Neural progenitor cell (in vitro differentiated cells): ENCODE measurements at regions not wholly inside any gene's neighbourhood (a gene's known extent, or its start where the extent isn't known, plus 50 kb on each side); places are given as distances from the start of the nearest gene placed in this dataset.

Experiments used
- DNase-seq: peaks from one replicate; pipeline ENCODE4 v3.0.0-alpha.2; 2016; ENCODE audit warnings: low spot score
- H2AFZ ChIP-seq: fragments of 200-600 bp; sonication (generic); replicated peaks from 2 replicates; pipeline ENCODE4 v1.6.1; 2016; ENCODE audit warnings: antibody characterized with exemption
- H3F3A ChIP-seq: fragments of 200-600 bp; sonication (generic); 2 replicates; pipeline ENCODE4 v1.6.1; 2016; ENCODE audit warnings: antibody characterized with exemption, low read depth
- H3K27ac ChIP-seq: fragments of 200-600 bp; sonication (generic); 2 replicates; pipeline ENCODE4 v1.5.1; 2016; ENCODE audit warnings: mild to moderate bottlenecking
- H3K27me3 ChIP-seq: fragments of 200-600 bp; sonication (generic); 2 replicates; pipeline ENCODE4 v1.6.1; 2016; ENCODE audit warnings: mild to moderate bottlenecking, moderate library complexity
- H3K36me3 ChIP-seq: fragments of 200-600 bp; sonication (generic); 2 replicates; pipeline ENCODE4 v1.5.1; 2016
- H3K4me1 ChIP-seq: fragments of 200-600 bp; sonication (generic); 2 replicates; pipeline ENCODE4 v1.6.1; 2016; ENCODE audit warnings: mixed run types
- H3K4me2 ChIP-seq: fragments of 200-600 bp; sonication (generic); 2 replicates; pipeline ENCODE4 v1.6.1; 2016
- H3K4me3 ChIP-seq: fragments of 200-600 bp; sonication (generic); 2 replicates; pipeline ENCODE4 v1.5.1; 2016
- H3K79me2 ChIP-seq: fragments of 200-600 bp; sonication (generic); 2 replicates; pipeline ENCODE4 v1.6.1; 2016; ENCODE audit warnings: low read depth
- H3K9ac ChIP-seq: fragments of 200-600 bp; sonication (generic); 2 replicates; pipeline ENCODE4 v1.6.1; 2016
- H3K9me3 ChIP-seq: fragments of 200-600 bp; sonication (generic); 2 replicates; pipeline ENCODE4 v1.5.1; 2016; ENCODE audit warnings: low read depth
- H4K20me1 ChIP-seq: fragments of 200-600 bp; sonication (generic); 2 replicates; pipeline ENCODE4 v1.6.1; 2016; ENCODE audit warnings: low read depth
- H3K27ac Mint-ChIP-seq: 3 replicates; pipeline ENCODE4 v1.8.0; 2021; ENCODE audit warnings: mixed read lengths
- H3K27me3 Mint-ChIP-seq: 2 replicates; pipeline ENCODE4 v1.8.0; 2022; ENCODE audit warnings: low read depth, mild to moderate bottlenecking, inconsistent platforms, moderate library complexity, mixed read lengths; ENCODE audit not compliant: insufficient read depth
- H3K36me3 Mint-ChIP-seq: 3 replicates; pipeline ENCODE4 v1.8.0; 2021; ENCODE audit warnings: mixed read lengths
- H3K4me1 Mint-ChIP-seq: 3 replicates; pipeline ENCODE4 v1.8.0; 2021; ENCODE audit warnings: mixed read lengths
- H3K4me3 Mint-ChIP-seq: 3 replicates; pipeline ENCODE4 v1.8.0; 2021; ENCODE audit warnings: mild to moderate bottlenecking, moderate library complexity, mixed read lengths
- H3K9me3 Mint-ChIP-seq: 3 replicates; pipeline ENCODE4 v1.8.0; 2020; ENCODE audit warnings: mixed read lengths
- CTCF ChIP-seq: fragments of 200-600 bp; sonication (generic); IDR thresholded peaks from 2 replicates; pipeline ENCODE4 v1.5.1; 2017; ENCODE audit warnings: antibody characterized with exemption, mild to moderate bottlenecking
- EZH2 ChIP-seq: fragments of 200-600 bp; sonication (generic); IDR thresholded peaks from 2 replicates; pipeline ENCODE4 v1.6.1; 2017; ENCODE audit warnings: antibody characterized with exemption, mild to moderate bottlenecking, moderate library complexity
- EZH2phosphoT487 ChIP-seq: fragments of 200-600 bp; sonication (generic); IDR thresholded peaks from 2 replicates; pipeline ENCODE4 v1.6.1; 2017; ENCODE audit warnings: antibody characterized with exemption

GRCh38 chr2:126309185-126309584, 346.8 kb upstream of the GYPC start:
- H3K9me3 Mint-ChIP-seq = no peaks in the 10 kb centered on the region
- no peak overlapping the region for H3K9ac ChIP-seq

GRCh38 chr2:126312579-126312978, 343.4 kb upstream of the GYPC start:
- no peaks in the 10 kb centered on the region for H3K79me2 ChIP-seq
- Mint-ChIP-seq H3K4me1 (no peaks in the 10 kb centered on the region), H3K9me3 (no peaks in the 10 kb centered on the region), H3K4me3 (no peak overlapping the region), H3K36me3 (no peaks in the 10 kb centered on the region), H3K27ac (no peak overlapping the region), H3K27me3 (no peaks in the 10 kb centered on the region)
- no peaks in the 10 kb centered on the region for H3K27me3 ChIP-seq
- H3F3A ChIP-seq = no peaks in the 10 kb centered on the region
- no peaks in the 10 kb centered on the region for H3K9me3 ChIP-seq
- H4K20me1 ChIP-seq = no peaks in the 10 kb centered on the region
- H3K4me1 ChIP-seq = no peaks in the 10 kb centered on the region
- no peaks in the 10 kb centered on the region for H3K36me3 ChIP-seq
- no peak overlapping the region for H3K9ac ChIP-seq
- H3K4me2 ChIP-seq = no peak overlapping the region
- H2AFZ ChIP-seq = no peak overlapping the region
- H3K4me3 ChIP-seq = no peak overlapping the region
- H3K27ac ChIP-seq = no peak overlapping the region
- no peak for TF ChIP-seq EZH2
- no peak for TF ChIP-seq EZH2phosphoT487
- no peak for TF ChIP-seq CTCF
- no peak for DNase-seq

More at GRCh38 chr2:126309185-126309584, 346.8 kb upstream of the GYPC start:
- Histone ChIP-seq H3K4me3 (no peak overlapping the region), H3K4me2 (no peak overlapping the region), H3K27ac (no peak overlapping the region), H3K9me3 (no peaks in the 10 kb centered on the region), H4K20me1 (no peaks in the 10 kb centered on the region), H3K36me3 (no peaks in the 10 kb centered on the region), H3K4me1 (no peaks in the 10 kb centered on the region), H3K79me2 (no peaks in the 10 kb centered on the region), H3F3A (no peaks in the 10 kb centered on the region), H3K27me3 (no peaks in the 10 kb centered on the region), H2AFZ (no peak overlapping the region)
- Mint-ChIP-seq H3K27me3 (peaks cover 3% of the 10 kb centered on the region), H3K4me3 (no peak overlapping the region), H3K36me3 (no peaks in the 10 kb centered on the region), H3K4me1 (no peaks in the 10 kb centered on the region), H3K27ac (no peak overlapping the region)
- no peak for DNase-seq
- no peak for TF ChIP-seq EZH2phosphoT487
- TF ChIP-seq CTCF = no peak
- no peak for TF ChIP-seq EZH2

GRCh38 chr2:126315828-126316227, 340.1 kb upstream of the GYPC start:
- Mint-ChIP-seq H3K27ac (no peak overlapping the region), H3K4me1 (no peaks in the 10 kb centered on the region), H3K36me3 (no peaks in the 10 kb centered on the region), H3K9me3 (no peaks in the 10 kb centered on the region), H3K27me3 (no peaks in the 10 kb centered on the region), H3K4me3 (no peak overlapping the region)
- no peak overlapping the region for H2AFZ ChIP-seq
- H3K9ac ChIP-seq = no peak overlapping the region
- no peaks in the 10 kb centered on the region for H3K36me3 ChIP-seq
- H3K4me2 ChIP-seq = no peak overlapping the region
- no peaks in the 10 kb centered on the region for H3K4me1 ChIP-seq
- no peak overlapping the region for H3K4me3 ChIP-seq
- H3K27me3 ChIP-seq = no peaks in the 10 kb centered on the region
- H4K20me1 ChIP-seq = no peaks in the 10 kb centered on the region
- H3F3A ChIP-seq = no peaks in the 10 kb centered on the region
- no peaks in the 10 kb centered on the region for H3K79me2 ChIP-seq
- no peak overlapping the region for H3K27ac ChIP-seq
- no peaks in the 10 kb centered on the region for H3K9me3 ChIP-seq
- no peak for DNase-seq
- TF ChIP-seq EZH2phosphoT487 (no peak), CTCF (no peak), EZH2 (no peak)
